ENCODE measurements at regions not wholly inside any gene's neighbourhood (a gene's known extent, or its start where the extent isn't known, plus 50 kb on each side); places are given as distances from the start of the nearest gene placed in this dataset.

GRCh38 chr10:130416334-130417150 is 280.4 kb downstream of the GLRX3 start:
- TF ChIP-seq CTCF (conservative IDR thresholded peaks at IDR 0.05) (no peak), ZFX (IDR thresholded peaks at IDR 0.05) (no peak)
- no peak overlapping the region for H3K27ac ChIP-seq

GRCh38 chr10:130418731-130419130 is 282.5 kb downstream of the GLRX3 start:
- H3K27ac ChIP-seq = no peak overlapping the region
- TF ChIP-seq CTCF (conservative IDR thresholded peaks at IDR 0.05) = no peak
- TF ChIP-seq ZFX (IDR thresholded peaks at IDR 0.05) = no peak

- no peak overlapping the region for H3K27ac ChIP-seq
- TF ChIP-seq ZFX (IDR thresholded peaks at IDR 0.05) (no peak), CTCF (conservative IDR thresholded peaks at IDR 0.05) (no peak)
Measured at GRCh38 chr10:130421909-130422308, 285.7 kb downstream of the GLRX3 start.

- H3K27ac ChIP-seq = no peak overlapping the region
- no peak for TF ChIP-seq ZFX (IDR thresholded peaks at IDR 0.05)
Measured at GRCh38 chr10:130422366-130423324, 286.5 kb downstream of the GLRX3 start.

- TF ChIP-seq CTCF (conservative IDR thresholded peaks at IDR 0.05) (no peak), ZFX (IDR thresholded peaks at IDR 0.05) (no peak)
- H3K27ac ChIP-seq = no peak overlapping the region
Measured at GRCh38 chr10:130423455-130424305, 287.5 kb downstream of the GLRX3 start.

GRCh38 chr10:130424418-130424817 is 288.2 kb downstream of the GLRX3 start:
- no peak for TF ChIP-seq ZFX (IDR thresholded peaks at IDR 0.05)
- TF ChIP-seq CTCF (conservative IDR thresholded peaks at IDR 0.05) = no peak

GRCh38 chr10:130425169-130425568 is 289.0 kb downstream of the GLRX3 start:
- no peak for TF ChIP-seq ZFX (IDR thresholded peaks at IDR 0.05)
- no peak for TF ChIP-seq CTCF (conservative IDR thresholded peaks at IDR 0.05)
- no peak overlapping the region for H3K27ac ChIP-seq

More at GRCh38 chr10:130424418-130424817, 288.2 kb downstream of the GLRX3 start:
- no peak overlapping the region for H3K27ac ChIP-seq
